GM21360 (cell line): ENCODE measurements at regions not wholly inside any gene's neighbourhood (a gene's known extent, or its start where the extent isn't known, plus 50 kb on each side); places are given as distances from the start of the nearest gene placed in this dataset.

Experiments
- ATAC-seq: cut with Tn5 transposase; IDR thresholded peaks from one replicate; pipeline ENCODE4 v1.9.1; 2021; ENCODE audit warnings: mild to moderate bottlenecking, moderate library complexity; ENCODE audit not compliant: unreplicated experiment

DNA sequence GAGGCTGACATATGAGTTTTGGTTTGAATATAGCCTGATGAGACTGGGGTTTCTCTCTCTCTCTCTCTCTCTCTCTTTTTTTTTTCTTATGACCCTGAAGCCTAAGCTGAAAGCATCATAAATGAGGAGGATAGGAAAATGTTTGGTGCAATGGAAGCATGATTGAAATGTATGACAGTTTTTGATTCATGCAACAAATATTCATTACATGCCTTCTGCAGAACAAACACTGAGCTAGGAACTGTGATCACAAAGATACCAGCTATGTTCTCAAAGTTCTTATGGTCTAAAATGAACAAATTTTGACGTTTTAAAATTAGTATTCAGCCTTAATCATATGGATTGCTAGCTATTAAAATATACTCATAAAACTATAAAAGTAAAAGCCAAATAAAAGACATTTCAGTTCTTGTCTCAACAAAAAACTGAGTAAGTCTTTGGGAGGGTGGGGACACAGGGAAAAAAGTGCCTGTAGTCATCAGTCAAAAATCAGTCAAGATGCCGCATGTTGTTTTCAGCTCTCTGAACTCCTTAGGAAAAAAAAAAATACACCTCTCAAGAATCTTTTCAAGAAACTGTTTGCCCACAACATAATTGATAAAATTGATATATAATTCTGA is 57.2 kb downstream of the NKX6-1 start:
- no peak for ATAC-seq

DNA sequence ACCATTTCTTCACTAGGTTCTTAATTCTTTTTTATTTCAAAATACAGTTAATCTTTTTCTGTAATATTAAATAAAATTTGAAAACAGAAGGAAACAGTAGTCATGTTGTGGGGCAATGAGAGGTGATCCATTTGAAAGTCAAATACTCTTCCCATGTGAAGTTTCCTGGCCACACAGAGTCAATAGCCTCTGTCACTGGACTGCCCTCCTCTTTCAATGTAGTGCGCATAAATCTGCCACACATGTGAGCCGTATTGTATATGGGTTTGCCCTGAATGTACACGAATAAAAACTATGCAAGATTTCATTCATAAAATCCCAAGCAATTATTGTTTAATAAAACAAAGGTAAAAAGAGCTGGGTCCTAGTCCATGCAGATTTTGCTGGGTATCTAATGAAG is 59.1 kb downstream of the NKX6-1 start:
- no peak for ATAC-seq

DNA sequence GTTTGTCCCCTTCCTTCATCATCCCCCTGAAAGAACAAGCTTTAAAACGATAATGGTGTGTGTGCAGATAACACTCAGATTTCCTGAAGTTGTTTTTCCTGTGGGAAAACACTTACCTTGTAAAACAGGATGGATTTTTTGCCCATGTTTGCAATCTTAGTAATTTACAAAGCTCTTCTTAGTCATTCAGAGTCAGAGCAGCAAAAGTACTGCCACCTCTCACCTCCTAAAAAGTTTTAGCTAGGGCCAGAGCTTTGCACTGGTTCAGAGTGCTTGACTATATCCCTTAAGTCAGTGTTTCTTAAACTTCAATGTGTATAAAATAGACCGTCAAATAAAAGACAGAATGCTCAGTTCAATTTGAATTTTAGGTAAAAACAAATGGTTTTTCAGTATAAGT is 62.3 kb downstream of the NKX6-1 start:
- ATAC-seq = no peak

DNA sequence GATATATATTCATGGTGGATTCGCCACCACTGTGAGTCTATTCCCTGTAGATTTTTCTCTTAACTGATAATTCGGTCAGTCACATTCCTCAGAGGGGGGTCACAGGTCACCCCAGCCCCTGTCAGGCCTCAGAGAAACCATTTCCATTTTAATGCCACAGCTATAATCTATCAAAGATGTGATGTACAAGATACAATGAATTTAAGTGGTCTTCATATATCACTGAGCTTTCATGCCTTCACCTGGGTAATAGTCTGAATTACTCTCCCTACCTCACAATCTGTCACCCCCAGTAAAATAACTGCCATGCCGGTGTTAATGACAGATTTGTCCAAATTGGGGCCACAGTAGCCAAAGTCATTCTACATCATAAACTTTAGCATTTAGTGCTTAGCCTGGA is 64.7 kb downstream of the NKX6-1 start:
- no peak for ATAC-seq

DNA sequence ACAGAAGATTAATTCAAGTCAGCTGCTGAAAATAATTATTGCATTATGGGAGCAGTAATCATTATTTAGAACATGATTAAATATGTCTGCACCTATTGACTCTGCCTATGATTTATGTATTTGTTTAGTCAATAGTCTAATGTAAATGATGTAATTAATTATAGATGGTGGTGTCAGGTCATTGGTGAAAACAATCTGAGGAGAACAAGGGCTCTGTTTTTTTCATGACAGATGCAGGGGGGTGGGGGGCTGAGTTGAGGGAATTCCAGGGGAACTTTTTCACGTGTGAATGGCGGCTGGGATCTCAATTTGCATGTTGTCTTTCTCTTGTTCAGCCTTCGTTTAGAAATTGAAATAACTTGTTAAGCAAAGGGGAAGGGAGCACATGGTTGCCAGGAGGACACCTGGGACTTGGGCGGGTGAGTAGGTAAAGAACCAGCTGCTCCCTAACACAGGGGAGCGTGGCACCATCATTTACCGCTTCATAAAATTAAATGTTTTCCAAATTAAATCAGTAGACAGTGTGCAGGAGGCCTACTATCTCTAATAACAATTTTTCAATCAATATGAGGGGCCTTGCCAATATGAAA is 65.4 kb downstream of the NKX6-1 start:
- no peak for ATAC-seq

DNA sequence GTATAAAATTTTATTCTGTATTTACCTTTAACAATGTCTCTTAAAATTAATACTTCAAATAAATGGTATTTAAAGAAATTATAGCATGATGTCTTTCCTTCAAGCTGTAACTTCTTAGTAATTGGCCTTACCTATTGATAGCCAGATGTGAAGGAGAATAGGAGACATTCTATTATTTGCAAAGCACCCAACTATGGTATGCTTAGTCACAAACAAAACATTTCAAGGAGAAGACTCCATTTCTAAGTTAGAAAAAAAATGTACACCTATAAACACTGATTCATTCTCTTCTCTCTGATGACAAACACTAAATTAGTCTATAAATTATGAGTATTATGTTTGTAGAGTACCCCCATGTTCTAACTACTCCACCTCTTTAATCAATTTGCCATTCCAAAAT is 66.4 kb downstream of the NKX6-1 start:
- ATAC-seq = no peak

DNA sequence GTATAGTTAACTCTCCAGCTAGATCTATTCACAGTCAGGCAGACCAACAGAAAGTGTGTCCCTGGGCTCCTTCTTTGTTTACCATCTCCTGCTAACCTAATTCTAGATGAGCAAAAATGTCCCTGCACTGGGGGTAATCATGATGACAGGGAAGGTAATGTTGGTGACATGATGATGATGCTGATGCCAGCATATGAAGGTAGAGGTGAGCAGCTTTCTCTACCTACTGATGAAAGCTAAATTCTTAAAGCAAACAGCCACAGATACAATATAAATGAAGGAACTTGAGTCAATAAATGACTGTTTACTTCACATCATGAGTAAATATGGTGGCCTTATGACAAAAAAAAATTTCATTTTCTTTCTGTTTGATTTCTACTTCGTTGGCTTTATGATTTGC is 78.5 kb downstream of the NKX6-1 start:
- ATAC-seq = no peak

DNA sequence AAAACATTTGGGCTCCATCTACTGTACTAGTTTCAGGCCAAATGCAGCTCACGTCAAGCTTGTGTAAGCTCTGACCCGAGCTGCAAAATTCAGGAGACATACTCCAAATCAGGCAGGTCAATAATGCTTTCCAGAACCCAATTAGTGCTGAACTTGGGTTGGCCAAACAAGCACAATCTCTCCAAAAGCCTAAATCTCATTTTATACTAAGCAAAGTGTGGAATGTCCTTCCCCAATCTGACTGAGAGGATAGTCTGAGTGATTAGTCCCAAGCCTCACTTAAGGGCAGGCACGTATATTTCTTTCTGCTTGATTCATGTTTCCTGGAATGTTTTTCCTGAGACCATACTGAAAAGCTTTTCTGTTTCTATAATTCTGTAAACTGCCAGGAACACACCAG is 79.9 kb downstream of the NKX6-1 start:
- ATAC-seq = no peak

DNA sequence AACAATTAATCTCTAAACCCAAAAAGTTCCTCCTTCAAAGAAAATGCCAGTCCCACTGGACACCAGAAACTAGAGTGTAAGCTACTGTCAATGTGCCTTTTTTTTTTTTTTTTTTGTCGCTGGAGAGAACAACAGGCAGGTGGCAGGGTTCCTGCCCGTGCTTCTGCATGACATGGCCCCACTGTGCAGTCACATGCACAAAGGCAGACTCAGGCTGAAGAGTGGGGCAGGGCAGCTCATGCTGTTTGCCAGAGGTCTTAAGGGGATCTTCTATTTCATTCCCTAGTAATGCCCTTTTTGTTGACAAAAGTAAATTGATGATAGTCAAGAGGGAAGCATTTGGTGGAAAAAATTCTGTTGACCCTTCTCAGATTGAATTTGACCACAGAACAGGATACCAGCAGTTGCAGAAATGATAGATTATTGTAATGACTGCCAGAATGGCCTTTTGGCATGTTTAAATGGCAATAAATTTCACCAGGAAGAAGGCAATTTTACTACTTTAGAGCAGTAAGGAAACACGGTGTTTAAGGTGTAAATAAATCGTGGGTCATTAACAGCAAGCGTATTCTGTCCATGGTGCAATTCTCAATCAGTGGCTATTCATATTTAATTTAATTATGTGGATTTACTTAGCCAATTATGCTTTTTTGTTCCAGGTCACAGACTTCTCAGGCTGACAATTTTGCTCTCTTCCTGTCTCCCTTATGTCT is 80.9 kb downstream of the NKX6-1 start:
- no peak for ATAC-seq

DNA sequence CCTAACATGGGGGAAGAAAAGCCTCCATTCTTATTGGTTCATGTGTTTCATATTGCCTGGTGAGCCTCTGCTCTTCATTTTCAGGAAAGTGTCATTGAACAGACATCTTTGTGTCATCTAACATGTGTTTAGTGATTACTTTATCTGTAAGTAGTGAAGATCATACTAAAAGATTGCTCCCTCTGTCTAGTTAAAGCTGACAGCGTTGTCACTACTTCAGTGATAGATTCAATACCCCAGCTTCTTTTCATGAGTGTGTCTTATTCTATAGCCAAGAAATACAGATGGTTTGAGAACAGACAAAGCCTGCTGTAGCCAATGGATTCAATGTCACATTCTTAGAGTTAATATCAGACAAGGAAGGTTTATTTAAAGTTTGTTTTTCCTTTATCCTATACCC is 85.1 kb downstream of the NKX6-1 start:
- ATAC-seq = no peak

DNA sequence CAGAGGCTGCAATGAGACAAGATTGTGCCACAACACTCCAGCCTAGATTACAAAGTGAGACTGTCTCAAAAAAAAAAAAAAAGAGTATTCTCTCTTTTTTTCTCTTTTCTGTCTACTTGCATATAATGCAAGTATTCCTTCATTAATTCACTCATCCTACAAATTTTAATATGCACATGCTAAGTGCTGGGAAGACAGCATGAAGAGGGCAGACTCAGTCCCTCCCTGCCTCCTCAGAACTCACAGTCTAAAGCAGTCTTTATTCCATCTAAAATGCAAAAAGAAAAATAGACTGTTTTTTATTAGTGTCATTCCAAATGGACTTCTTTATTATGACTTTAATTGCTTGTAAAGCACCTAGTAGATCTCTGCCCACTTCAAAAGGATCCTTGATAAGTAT is 85.6 kb downstream of the NKX6-1 start:
- ATAC-seq = no peak

DNA sequence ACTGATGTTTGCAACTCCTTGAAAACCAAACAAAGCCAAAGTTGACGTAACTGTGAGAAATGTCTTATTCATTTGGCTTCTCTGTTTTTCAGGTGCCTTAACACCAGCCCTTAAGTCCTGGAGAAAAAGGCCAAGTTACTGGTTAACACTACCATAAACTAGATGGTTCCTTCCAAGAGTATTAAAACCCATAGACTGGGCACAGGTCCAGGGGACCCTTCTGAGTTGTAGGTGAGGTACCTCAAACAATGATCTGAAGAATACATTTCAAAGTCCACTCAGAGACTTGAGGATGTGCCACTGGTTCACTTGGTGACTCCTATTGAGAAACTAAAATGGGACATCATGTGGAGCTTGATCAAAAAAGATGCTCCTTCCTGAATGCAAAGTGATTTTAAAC is 87.0 kb downstream of the NKX6-1 start:
- no peak for ATAC-seq

DNA sequence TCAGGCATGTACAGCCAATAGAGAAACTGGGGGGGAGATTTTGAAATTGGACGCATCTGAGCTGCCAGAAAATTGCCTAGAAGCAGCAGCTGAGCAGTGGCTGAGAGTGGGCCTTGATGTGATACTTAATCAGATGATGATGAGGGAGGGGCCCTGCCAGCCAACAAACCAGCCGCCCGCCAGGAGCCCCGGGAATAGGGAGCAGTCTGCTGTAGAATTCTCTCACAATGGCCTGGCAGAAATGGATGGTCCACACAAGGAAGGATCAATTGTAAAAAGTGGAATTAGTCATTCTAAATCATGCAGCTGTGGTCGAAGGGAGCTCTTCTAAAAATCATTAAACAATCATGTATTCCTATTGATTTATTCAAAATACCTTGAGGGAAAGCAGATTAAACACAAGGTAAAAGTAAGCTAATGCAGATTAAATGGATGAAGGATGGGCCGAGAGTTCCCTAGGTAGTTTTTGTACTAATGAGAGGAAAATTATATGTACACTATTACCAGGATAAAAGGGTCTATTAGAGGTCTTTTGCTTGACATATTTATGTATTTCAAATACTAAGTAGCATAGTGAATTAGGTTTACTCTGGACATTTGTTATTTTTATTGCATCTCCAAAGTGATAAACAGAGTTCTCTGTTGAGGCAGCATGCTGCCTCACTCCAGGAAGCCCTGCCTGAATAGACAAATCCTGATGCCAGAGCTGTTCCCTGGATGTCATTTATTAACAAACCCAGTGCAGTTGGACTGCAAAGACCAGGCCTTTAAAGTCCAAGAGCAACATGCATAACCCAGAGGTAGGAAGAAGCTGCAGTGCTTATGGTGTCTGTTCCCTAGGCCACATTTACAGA is 91.3 kb downstream of the NKX6-1 start:
- ATAC-seq = no peak

DNA sequence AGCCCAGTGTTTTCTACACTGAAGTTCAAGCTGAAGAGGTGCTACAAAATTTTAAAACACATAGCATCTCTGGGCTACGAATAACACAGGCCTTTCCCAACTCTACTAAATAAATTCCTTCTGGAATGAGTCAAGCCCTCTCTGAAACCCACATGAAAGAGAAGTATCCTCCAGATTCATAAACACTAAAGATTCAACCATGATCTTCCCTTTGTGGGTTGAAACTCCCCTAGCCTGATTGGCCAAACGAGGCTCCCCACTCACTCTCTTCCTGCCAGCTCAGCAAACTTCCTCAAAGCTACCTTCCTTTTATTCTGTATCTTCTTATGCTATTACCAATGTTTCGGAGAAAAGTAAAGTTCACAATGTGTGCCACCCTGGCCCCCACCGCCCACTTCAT is 95.4 kb downstream of the NKX6-1 start:
- ATAC-seq = no peak

DNA sequence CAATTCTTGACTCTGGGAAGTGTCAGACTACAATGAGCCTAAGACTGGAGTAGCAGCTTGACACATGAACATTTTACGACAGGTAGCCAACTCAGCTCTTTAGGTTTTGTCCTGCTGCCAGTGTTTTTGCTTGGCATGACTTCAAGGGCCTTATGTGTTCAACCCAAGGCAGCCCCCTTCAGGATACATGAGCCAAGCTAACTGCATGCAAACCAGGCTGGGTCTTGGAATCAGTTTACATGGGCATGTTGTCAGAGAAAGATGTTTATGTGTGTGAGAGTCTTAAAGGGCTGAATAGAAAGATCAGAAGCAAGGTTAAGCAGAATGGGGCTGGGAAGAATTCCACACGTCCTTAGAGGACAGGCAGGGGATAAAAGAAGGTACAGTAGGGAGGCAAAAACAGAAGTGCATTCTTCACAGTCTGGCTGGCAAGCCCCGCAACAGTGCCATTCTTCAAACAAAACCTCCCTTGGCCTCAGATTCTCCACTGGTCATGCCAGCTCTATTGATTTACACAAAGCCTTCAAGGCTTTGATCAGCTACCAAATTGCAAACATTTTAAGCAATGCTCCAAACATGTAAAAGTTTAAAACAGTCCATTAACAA is 97.3 kb downstream of the NKX6-1 start:
- no peak for ATAC-seq

DNA sequence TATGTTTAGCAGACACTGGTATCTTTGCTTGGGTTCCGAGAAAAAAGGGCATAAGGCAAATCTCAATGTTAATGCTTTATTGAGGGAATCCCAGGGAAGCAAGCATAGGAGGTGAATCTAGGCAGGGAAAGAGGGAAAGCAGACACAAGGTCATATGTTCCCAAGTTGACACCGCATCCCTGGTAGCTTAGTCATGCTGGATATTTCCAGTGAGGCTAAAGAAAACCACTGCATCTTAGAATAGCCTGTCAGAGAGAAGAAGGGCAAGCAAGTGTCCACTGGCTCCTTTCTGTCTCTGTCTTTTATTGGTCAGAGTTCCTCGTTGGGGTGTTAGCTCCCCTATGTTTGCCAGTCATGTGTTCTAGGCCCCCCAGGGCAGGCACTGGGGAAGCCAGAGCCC is 104.7 kb downstream of the NKX6-1 start:
- ATAC-seq = no peak

DNA sequence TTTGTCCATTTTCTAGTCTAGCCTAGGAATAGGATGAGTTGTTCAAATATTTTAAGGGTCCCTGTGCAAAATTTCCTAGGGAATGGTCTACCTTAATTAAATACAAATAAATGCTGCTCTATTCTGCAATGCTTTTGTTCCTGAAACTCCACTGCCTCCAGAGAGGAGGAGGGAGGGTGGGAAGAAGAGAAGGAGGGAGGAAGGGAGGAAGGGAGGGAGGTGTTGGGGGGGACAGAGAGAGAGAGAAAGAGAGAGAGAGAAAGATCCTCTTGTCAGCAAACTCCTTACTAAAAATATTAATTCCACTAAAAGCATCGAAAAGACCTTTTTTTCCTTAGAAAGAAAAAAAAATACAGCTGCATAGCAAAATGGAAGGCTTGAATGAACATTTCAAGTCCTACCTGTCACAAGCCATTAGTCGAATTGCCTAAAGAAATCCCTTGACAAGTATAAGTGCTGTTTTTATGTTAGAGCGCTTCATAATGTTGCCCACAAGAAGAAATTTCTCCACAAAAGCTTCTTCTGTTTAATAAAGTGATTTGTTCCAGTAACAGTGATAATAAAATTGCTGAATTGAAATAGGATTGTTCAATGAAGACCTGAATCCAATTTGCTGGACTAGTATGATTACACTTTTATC is 106.0 kb downstream of the NKX6-1 start:
- no peak for ATAC-seq

DNA sequence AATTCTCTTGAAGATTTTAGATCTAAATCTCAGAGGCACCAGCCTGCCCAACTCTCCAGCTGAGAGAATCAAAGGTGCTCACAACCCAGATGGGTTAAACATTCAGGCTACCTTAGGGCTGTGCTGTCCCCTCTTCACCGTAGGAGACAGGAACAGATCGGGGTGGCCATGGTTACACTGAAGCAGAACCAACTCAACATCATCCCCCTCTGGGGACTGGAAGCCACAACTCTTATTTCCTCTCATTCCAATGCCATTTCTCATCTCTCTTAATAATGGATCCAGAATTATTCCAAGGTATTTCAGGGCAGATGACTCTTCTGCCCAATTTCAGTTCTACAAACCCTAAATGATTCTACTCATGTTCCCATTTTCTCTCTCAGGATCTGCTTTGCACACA is 109.7 kb downstream of the NKX6-1 start:
- ATAC-seq = no peak

DNA sequence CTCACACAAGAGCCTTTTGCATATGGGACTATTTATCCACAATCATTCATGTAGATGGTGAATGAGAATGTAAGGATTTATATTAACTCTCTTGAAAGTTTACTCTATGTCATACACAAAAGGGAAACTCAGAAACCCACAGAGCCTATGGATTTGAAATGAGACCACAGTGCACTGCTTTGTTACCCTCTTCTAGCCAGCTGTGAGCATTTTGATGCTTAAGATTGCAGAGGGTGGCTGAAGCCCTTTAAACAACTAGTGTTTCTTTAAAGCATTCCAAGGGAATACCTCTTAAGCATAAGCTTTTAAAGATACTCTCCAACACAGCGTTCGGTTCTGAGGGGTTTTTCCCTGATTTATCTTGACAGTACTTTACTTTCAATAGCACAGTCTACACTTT is 113.9 kb downstream of the NKX6-1 start:
- no peak for ATAC-seq

DNA sequence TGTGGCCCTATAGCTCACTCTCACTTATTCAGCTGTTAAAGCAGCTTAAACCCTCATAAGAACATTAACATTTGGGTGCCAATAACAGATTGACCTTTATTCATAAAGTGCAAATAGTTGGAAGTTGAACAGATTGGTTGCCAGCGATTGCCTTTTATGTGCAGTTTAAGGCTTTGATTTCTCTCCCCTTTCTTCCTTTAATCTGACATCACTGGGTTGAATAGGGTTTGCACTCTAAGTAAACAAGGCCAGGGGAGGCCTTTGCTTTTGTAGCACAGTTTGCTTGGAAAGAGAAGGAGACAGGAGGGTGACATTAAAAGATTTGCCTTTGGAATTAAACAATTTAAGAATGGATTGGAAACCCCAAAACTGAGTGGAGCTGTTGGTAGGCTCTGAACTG is 114.3 kb downstream of the NKX6-1 start:
- no peak for ATAC-seq

DNA sequence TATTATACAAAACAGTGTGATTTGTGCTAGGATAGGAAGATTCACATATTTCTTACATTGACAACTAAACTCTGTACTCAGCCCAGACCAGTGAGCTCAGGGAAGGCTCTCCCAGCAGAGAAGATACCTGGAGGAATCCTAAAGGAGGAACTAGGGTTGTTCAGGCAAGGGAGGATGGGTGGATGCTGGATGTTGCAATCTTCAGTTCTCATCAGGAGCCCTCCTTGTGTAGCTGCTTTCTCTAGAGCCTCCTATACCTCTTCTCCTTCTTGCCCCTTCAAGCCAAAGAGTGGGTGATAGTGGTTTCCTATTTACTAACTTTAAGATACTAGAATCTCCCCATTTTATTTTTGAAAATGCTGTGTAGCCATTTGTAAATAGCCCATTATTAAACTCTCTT is 117.3 kb downstream of the NKX6-1 start:
- ATAC-seq = no peak
